ENCODE measurements at regions not wholly inside any gene's neighbourhood (a gene's known extent, or its start where the extent isn't known, plus 50 kb on each side); places are given as distances from the start of the nearest gene placed in this dataset.

- Histone ChIP-seq H3K27me3 (ENCODE audit: insufficient read depth, low read length, poor library complexity) (no peaks in the 10 kb centered on the region), H2AFZ (ENCODE audit: low read depth, low read length) (no peak overlapping the region), H3K36me3 (ENCODE audit: insufficient read depth, low read length) (no peaks in the 10 kb centered on the region), H3K4me2 (ENCODE audit: insufficient read depth, low read length) (no peak overlapping the region), H3K4me1 (ENCODE audit: insufficient read depth, low read length) (no peaks in the 10 kb centered on the region), H3K9ac (ENCODE audit: low read depth, low read length) (no peak overlapping the region), H3K9me3 (ENCODE audit: insufficient read depth, low read length, severe bottlenecking) (no peaks in the 10 kb centered on the region), H4K20me1 (ENCODE audit: insufficient read depth, low read length) (no peaks in the 10 kb centered on the region), H3K4me3 (ENCODE audit: low read depth in 1 of 2, low read length in 2 of 2) (no peak overlapping the region), H3K27ac (ENCODE audit: low read length) (no peak overlapping the region), H3K79me2 (ENCODE audit: insufficient read depth, low read length) (no peaks in the 10 kb centered on the region)
- TF ChIP-seq CTCF (IDR thresholded peaks at IDR 0.05; ENCODE audit: borderline replicate concordance, extremely low read depth, low read length, poor library complexity, severe bottlenecking) (no peak), EZH2 (IDR thresholded peaks at IDR 0.05; ENCODE audit: borderline replicate concordance, low read depth, low read length, severe bottlenecking) (no peak)
- no peak for DNase-seq
- no peak for ATAC-seq (ENCODE audit: insufficient read depth, low read depth)
Measured at GRCh38 chr11:109086931-109087330, 335.1 kb upstream of the C11orf87 start.

- no peaks in the 10 kb centered on the region for H3K9me3 ChIP-seq (ENCODE audit: insufficient read depth, low read length, severe bottlenecking)
- H2AFZ ChIP-seq (ENCODE audit: low read depth, low read length), result no peak overlapping the region
- ATAC-seq (ENCODE audit: insufficient read depth, low read depth), result no peak
- H3K27me3 ChIP-seq (ENCODE audit: insufficient read depth, low read length, poor library complexity), result no peaks in the 10 kb centered on the region
- no peaks in the 10 kb centered on the region for H3K4me1 ChIP-seq (ENCODE audit: insufficient read depth, low read length)
- no peak for DNase-seq
- no peak overlapping the region for H3K4me2 ChIP-seq (ENCODE audit: insufficient read depth, low read length)
- TF ChIP-seq EZH2 (IDR thresholded peaks at IDR 0.05; ENCODE audit: borderline replicate concordance, low read depth, low read length, severe bottlenecking) (no peak), CTCF (IDR thresholded peaks at IDR 0.05; ENCODE audit: borderline replicate concordance, extremely low read depth, low read length, poor library complexity, severe bottlenecking) (no peak)
- H3K36me3 ChIP-seq (ENCODE audit: insufficient read depth, low read length), result no peaks in the 10 kb centered on the region
- H3K9ac ChIP-seq (ENCODE audit: low read depth, low read length), result no peak overlapping the region
- H4K20me1 ChIP-seq (ENCODE audit: insufficient read depth, low read length), result no peaks in the 10 kb centered on the region
- no peak overlapping the region for H3K27ac ChIP-seq (ENCODE audit: low read length)
- no peaks in the 10 kb centered on the region for H3K79me2 ChIP-seq (ENCODE audit: insufficient read depth, low read length)
- H3K4me3 ChIP-seq (ENCODE audit: low read depth in 1 of 2, low read length in 2 of 2), result no peak overlapping the region
Measured at GRCh38 chr11:109088086-109088485, 333.9 kb upstream of the C11orf87 start.

- no peaks in the 10 kb centered on the region for H3K4me1 ChIP-seq (ENCODE audit: insufficient read depth, low read length)
- H3K79me2 ChIP-seq (ENCODE audit: insufficient read depth, low read length), result no peaks in the 10 kb centered on the region
- no peaks in the 10 kb centered on the region for H3K36me3 ChIP-seq (ENCODE audit: insufficient read depth, low read length)
- H3K27me3 ChIP-seq (ENCODE audit: insufficient read depth, low read length, poor library complexity), result no peaks in the 10 kb centered on the region
- DNase-seq (no peak), ATAC-seq (ENCODE audit: insufficient read depth, low read depth) (no peak)
- H3K4me2 ChIP-seq (ENCODE audit: insufficient read depth, low read length), result no peak overlapping the region
- H2AFZ ChIP-seq (ENCODE audit: low read depth, low read length), result no peak overlapping the region
- no peaks in the 10 kb centered on the region for H4K20me1 ChIP-seq (ENCODE audit: insufficient read depth, low read length)
- no peak overlapping the region for H3K4me3 ChIP-seq (ENCODE audit: low read depth in 1 of 2, low read length in 2 of 2)
- no peak for TF ChIP-seq CTCF (IDR thresholded peaks at IDR 0.05; ENCODE audit: borderline replicate concordance, extremely low read depth, low read length, poor library complexity, severe bottlenecking)
- no peak for TF ChIP-seq EZH2 (IDR thresholded peaks at IDR 0.05; ENCODE audit: borderline replicate concordance, low read depth, low read length, severe bottlenecking)
- no peaks in the 10 kb centered on the region for H3K9me3 ChIP-seq (ENCODE audit: insufficient read depth, low read length, severe bottlenecking)
- no peak overlapping the region for H3K9ac ChIP-seq (ENCODE audit: low read depth, low read length)
- H3K27ac ChIP-seq (ENCODE audit: low read length), result no peak overlapping the region
Measured at GRCh38 chr11:109089144-109089543, 332.8 kb upstream of the C11orf87 start.

- TF ChIP-seq EZH2 (IDR thresholded peaks at IDR 0.05; ENCODE audit: borderline replicate concordance, low read depth, low read length, severe bottlenecking) (no peak), CTCF (IDR thresholded peaks at IDR 0.05; ENCODE audit: borderline replicate concordance, extremely low read depth, low read length, poor library complexity, severe bottlenecking) (no peak)
- no peak for ATAC-seq (ENCODE audit: insufficient read depth, low read depth)
- H3K27me3 ChIP-seq (ENCODE audit: insufficient read depth, low read length, poor library complexity), result no peaks in the 10 kb centered on the region
- H3K9me3 ChIP-seq (ENCODE audit: insufficient read depth, low read length, severe bottlenecking), result no peaks in the 10 kb centered on the region
- DNase-seq, result no peak
- no peaks in the 10 kb centered on the region for H3K4me1 ChIP-seq (ENCODE audit: insufficient read depth, low read length)
- H3K4me2 ChIP-seq (ENCODE audit: insufficient read depth, low read length), result no peak overlapping the region
- H3K4me3 ChIP-seq (ENCODE audit: low read depth in 1 of 2, low read length in 2 of 2), result no peak overlapping the region
- H3K9ac ChIP-seq (ENCODE audit: low read depth, low read length), result no peak overlapping the region
- H3K36me3 ChIP-seq (ENCODE audit: insufficient read depth, low read length), result no peaks in the 10 kb centered on the region
- no peak overlapping the region for H2AFZ ChIP-seq (ENCODE audit: low read depth, low read length)
- no peaks in the 10 kb centered on the region for H3K79me2 ChIP-seq (ENCODE audit: insufficient read depth, low read length)
- H4K20me1 ChIP-seq (ENCODE audit: insufficient read depth, low read length), result no peaks in the 10 kb centered on the region
- no peak overlapping the region for H3K27ac ChIP-seq (ENCODE audit: low read length)
Measured at GRCh38 chr11:109093354-109093753, 328.6 kb upstream of the C11orf87 start.
